Ascending aorta (tissue), 2 donors: ENCODE measurements at regions not wholly inside any gene's neighbourhood (a gene's known extent, or its start where the extent isn't known, plus 50 kb on each side); places are given as distances from the start of the nearest gene placed in this dataset.

Experiments
- DNase-seq, 2 donors: peaks; one replicate each; pipeline ENCODE4 v3.0.0-alpha.2; 2019; ENCODE audit warnings: low spot score in 2 of 2
- H3K27ac ChIP-seq, 2 donors: fragments of 200-600 bp; sonication (generic); one replicate each; pipeline ENCODE4 v1.5.1; 2016 to 2017; ENCODE audit warnings: mild to moderate bottlenecking in 1 of 2
- H3K27me3 ChIP-seq: fragments of 200-600 bp; sonication (generic); one replicate; pipeline ENCODE4 v1.5.1; 2017
- H3K36me3 ChIP-seq, 2 donors: fragments of 200-600 bp; sonication (generic); one replicate each; pipeline ENCODE4 v1.5.1; 2016
- H3K4me1 ChIP-seq, 2 donors: fragments of 200-600 bp; sonication (generic); one replicate each; pipeline ENCODE4 v1.5.1; 2016 to 2017; ENCODE audit warnings: mild to moderate bottlenecking in 1 of 2
- H3K4me3 ChIP-seq, 2 donors: fragments of 200-600 bp; sonication (generic); one replicate each; pipeline ENCODE4 v1.5.1; 2016 to 2017; ENCODE audit warnings: mild to moderate bottlenecking in 1 of 2
- H3K9me3 ChIP-seq, 2 donors: fragments of 200-600 bp; sonication (generic); one replicate each; pipeline ENCODE4 v1.5.1; 2016
- CTCF ChIP-seq, 3 experiments: fragments of 200-600 bp in 2 of 3; fragments of 450-650 bp in 1 of 3; sonication (generic) in 2 of 3; IDR thresholded peaks; one replicate each; pipeline ENCODE4 v1.5.1; 2016 to 2019; ENCODE audit warnings: antibody characterized with exemption in 3 of 3, mild to moderate bottlenecking in 1 of 3, moderate library complexity in 1 of 3
- intact Hi-C: fragments of 100-400 bp; cut with DNase I; formaldehyde crosslinking; loops from one replicate; pipeline ENCODE4 v1.15.1; 2023

- no peak for TF ChIP-seq CTCF (IDR thresholded peaks at IDR 0.05)
- Histone ChIP-seq H3K9me3 (peaks cover 0 to 6% of the 10 kb centered on the region in 2 donors), H3K36me3 (no peaks in the 10 kb centered on the region), H3K4me3 (no peak overlapping the region), H3K27ac (no peak overlapping the region), H3K4me1 (no peaks in the 10 kb centered on the region), H3K27me3 (no peaks in the 10 kb centered on the region)
- intact Hi-C loops: no loop called here
- no peak for DNase-seq
Observed at GRCh38 chr11:93267383-93267782, 63.2 kb upstream of the DEUP1 start.

GRCh38 chr11:93268287-93269040 lies 62.1 kb upstream of the DEUP1 start:
- H3K27me3 ChIP-seq: no peaks in the 10 kb centered on the region
- no peak overlapping the region for H3K27ac ChIP-seq
- DNase-seq: no peak
- H3K4me1 ChIP-seq: no peaks in the 10 kb centered on the region
- peaks cover 0 to 6% of the 10 kb centered on the region in 2 donors for H3K9me3 ChIP-seq
- TF ChIP-seq CTCF (IDR thresholded peaks at IDR 0.05): no peak
- no peaks in the 10 kb centered on the region for H3K36me3 ChIP-seq
- H3K4me3 ChIP-seq: no peak overlapping the region
- intact Hi-C loops: no loop called here

GRCh38 chr11:93271596-93271995 lies 58.9 kb upstream of the DEUP1 start:
- Histone ChIP-seq H3K27me3 (no peaks in the 10 kb centered on the region), H3K9me3 (peaks cover 0 to 6% of the 10 kb centered on the region in 2 donors), H3K4me3 (no peak overlapping the region), H3K4me1 (no peaks in the 10 kb centered on the region), H3K27ac (no peak overlapping the region), H3K36me3 (no peaks in the 10 kb centered on the region)
- no peak for TF ChIP-seq CTCF (IDR thresholded peaks at IDR 0.05)
- intact Hi-C loops: no loop called here
- no peak for DNase-seq

- no peaks in the 10 kb centered on the region for H3K36me3 ChIP-seq
- no peaks in the 10 kb centered on the region for H3K4me1 ChIP-seq
- no peak for TF ChIP-seq CTCF (IDR thresholded peaks at IDR 0.05)
- no peak for DNase-seq
- no peaks in the 10 kb centered on the region for H3K27me3 ChIP-seq
- H3K27ac ChIP-seq: no peak overlapping the region
- no peak overlapping the region for H3K4me3 ChIP-seq
- H3K9me3 ChIP-seq: no peaks in the 10 kb centered on the region
- intact Hi-C loops: no loop called here
Observed at GRCh38 chr11:93274851-93275250, 55.7 kb upstream of the DEUP1 start.

- Histone ChIP-seq H3K9me3 (no peaks in the 10 kb centered on the region), H3K36me3 (no peaks in the 10 kb centered on the region), H3K4me1 (no peaks in the 10 kb centered on the region), H3K4me3 (no peak overlapping the region), H3K27me3 (no peaks in the 10 kb centered on the region), H3K27ac (no peak overlapping the region)
- no peak for DNase-seq
- no peak for TF ChIP-seq CTCF (IDR thresholded peaks at IDR 0.05)
- intact Hi-C loops: no loop called here
Observed at GRCh38 chr11:93278976-93279375, 51.6 kb upstream of the DEUP1 start.
